EH (cell line): ENCODE measurements at regions not wholly inside any gene's neighbourhood (a gene's known extent, or its start where the extent isn't known, plus 50 kb on each side); places are given as distances from the start of the nearest gene placed in this dataset.

Source experiments
- DNase-seq: peaks from one replicate; pipeline ENCODE4 v3.0.0-alpha.2; 2015; ENCODE audit warnings: low read depth

DNA sequence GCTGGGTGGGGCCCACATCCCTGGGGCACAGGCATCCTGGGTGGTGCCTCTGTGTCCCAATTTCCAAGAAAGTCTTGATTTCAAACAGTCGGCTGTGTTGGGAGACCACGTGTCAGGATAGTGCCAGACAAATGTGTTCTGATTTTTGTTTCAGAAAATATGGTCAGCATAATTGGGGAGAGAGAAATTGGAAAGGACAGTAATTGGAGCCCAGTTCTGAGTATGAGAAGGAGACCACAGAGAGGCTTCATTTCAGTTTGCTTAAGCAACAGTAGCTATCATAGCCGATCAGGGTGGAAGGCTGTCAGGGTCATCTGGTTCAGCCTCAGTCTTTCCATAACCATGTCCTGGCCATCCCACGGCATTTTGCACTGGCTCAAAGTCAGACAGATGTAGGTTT, 220.7 kb downstream of the CDC5L start:
- DNase-seq, result no peak

DNA sequence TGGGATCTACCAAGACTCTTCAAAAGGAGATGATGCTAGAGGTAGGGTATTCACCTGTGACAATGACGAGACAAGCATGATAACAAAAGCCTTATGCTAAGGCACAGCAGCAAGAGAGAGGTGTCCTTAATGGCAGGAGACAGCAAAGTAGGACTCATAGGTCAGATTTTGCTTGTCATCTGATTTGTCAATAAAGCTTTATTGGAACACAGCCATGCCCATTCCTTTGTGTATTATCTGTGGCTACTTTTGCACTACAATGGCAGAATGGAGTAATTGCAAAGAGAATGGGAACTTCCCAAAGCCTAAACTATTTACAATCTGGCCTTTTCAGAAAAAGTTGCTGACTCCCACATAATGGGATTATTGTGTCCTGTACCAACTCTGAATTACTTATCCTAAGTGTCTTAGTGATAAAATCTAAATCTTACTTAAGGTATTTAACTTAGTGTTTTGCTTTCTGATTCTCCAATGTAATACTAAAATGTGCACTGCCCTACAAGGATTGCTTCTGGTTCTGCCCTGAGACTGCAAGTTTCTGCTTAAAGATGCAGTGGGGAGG, 221.6 kb downstream of the CDC5L start:
- no peak for DNase-seq

DNA sequence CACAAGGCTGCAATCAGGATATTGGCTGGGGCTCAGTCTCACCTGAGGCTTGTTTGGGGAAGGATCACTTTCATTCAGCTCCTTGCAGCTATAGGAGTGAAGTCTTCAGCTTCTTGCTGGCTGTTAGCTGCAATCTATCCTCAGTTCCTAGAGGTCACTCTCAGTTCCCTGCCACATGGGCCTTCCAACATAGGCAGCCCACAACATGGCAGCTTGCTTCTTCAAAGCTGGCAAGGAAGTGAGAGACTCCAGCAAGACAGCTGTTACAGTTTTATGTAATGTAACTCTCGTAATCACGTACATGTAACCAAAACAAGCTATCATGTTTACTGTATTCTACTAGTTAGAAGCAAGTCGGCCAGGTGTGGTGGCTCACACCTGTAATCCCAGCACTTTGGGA, 226.9 kb downstream of the CDC5L start:
- no peak for DNase-seq

DNA sequence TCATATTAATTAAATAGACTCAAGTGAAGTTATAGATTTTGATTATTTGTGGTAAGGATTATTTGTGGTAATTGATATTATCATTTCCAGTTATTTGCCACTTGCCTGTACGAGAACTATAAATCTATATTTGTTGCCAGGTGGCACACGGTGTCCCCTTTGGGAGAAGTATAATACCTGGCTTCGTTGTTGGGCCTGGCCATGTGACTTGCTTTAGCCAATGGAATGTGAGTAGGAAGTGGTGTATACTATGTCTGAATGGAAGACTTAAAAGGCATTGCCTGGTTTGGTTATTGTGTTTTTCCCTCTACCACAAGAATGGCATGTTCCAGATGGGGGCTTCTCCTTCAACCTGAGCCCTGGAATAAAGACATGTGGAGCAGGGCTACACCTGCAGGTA, 228.1 kb downstream of the CDC5L start:
- DNase-seq, result no peak

DNA sequence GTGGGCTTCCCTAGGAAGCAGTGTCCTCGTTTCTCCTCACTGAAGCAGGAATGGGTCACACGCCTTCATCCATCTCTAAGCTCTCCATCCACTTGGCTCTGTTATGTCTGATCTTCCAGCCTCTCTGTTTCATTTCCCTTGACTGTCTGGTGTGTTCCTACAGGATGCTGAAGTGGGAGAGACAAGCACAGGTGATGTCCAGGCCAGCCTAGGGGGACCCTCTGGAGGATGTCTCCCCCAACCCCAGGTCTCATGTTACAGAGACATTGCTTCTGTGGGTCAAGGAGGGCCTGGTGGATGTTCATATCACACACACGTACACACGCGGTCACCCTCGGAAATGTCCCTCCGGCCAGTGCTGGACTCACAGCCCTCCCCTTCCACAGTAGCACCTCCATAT, 229.9 kb downstream of the CDC5L start:
- no peak for DNase-seq

DNA sequence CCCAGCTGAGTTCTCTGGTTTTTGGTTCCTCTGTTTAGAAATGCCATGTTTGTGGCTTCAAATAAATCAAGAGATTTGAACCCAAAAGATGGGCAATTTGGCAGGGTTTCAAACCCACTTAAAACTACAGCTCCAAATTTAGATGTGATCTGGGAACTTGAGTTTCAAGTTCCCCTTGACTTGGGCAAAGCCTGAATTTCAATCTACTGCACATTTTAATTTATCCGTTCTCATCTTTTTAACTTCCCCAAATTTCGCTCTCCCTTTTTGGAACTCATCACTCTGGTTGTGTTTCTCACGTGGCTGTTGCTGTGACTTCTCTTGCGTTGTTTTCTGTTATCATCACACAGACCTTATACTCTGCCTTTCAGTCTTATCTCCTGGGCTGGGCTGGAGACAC, 230.9 kb downstream of the CDC5L start:
- no peak for DNase-seq

DNA sequence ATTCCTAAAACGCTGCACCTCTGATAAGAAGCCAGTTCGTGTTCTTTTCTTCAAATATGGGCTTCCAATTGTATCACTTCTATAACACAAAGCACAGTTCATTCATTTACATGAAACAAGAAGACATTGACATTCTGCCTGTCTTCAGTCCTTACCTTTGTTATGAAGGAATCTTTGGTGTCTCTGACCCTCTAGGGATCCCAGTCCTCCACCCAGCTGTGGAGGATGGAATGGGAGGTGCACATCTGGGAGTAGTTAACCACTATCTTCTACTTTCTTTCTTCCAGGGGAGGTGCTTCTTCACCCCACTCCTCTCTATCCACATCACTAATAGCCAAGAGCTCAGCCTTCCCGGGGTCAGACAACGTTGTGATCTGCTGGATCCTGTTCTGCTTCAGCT, 233.4 kb downstream of the CDC5L start:
- DNase-seq, result no peak

DNA sequence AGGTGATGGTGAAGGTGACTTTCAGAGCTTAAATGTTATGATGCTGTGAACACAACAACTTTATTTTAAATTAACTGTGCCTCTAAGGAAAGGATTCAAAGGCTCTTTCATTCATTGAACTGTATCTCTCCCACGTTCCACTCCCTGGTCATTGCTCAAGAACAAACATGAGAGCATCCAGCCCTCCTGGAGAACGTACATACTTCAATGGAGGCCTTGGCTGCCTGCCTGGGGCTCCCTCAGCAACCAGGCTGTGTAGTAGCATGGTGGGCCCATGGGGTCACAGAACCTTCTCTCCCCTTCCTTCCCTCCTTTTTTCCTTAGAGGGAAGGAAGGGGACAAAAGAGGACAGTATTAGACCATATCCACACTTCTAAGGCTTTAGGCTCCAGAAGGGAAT, 234.3 kb downstream of the CDC5L start:
- peak; percentile 17 for DNase-seq

DNA sequence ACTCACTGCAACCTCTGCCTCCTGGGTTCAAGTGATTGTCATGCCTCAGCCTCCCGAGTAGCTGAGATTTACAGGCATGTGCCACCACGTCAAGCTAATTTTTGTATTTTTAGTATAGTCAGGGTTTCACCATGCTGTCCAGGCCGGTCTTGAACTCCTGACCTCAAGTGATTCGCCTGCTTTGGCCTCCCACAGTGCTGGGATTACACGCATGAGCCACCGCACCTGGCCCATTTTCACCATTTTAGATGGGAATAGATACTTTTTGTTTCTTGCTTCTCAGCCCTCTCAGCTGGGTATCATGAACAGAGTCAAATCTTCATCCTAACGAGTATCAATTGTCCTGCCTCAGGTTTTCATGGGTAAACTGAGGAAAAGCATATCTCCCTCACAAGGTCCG, 235.0 kb downstream of the CDC5L start:
- no peak for DNase-seq

DNA sequence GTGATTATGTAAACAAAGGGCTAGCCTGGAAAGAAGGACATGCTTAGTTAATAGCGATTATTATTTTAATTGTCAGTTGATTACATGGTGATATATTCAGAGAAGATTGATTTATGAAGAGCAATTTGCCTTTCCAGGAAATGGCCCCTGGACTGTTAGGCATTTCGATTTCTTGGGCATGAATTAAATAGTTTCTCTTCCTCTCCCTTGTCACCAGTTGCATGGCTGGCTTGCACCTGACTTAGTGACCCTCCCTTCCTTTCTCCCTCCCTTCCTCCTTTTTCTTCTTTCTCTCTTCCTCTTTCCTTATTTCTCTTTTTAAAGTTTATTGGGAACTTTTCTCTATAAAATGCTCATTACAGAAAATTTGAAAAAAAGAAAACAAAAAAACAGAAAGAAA, 235.4 kb downstream of the CDC5L start:
- DNase-seq, result no peak

DNA sequence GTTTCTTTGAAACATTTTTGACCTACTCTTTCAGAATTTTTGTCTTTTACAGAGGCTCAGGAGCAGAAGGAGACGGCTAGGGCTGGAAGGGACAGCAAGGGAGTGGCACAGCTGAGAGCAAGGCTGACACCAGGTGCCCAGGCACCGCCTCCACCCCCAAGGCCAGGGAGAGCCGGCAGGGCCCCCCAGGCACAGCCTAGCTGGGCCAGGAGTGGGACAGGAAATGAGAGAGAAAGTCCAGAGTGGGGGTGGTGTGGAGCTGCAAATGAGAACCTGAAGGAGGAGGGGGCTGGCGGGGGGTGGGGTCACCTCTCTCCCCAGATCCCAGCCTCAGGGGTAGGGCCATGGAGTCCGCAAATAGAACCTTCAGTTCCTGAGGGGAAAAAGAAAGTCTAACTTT, 236.7 kb downstream of the CDC5L start:
- no peak for DNase-seq

DNA sequence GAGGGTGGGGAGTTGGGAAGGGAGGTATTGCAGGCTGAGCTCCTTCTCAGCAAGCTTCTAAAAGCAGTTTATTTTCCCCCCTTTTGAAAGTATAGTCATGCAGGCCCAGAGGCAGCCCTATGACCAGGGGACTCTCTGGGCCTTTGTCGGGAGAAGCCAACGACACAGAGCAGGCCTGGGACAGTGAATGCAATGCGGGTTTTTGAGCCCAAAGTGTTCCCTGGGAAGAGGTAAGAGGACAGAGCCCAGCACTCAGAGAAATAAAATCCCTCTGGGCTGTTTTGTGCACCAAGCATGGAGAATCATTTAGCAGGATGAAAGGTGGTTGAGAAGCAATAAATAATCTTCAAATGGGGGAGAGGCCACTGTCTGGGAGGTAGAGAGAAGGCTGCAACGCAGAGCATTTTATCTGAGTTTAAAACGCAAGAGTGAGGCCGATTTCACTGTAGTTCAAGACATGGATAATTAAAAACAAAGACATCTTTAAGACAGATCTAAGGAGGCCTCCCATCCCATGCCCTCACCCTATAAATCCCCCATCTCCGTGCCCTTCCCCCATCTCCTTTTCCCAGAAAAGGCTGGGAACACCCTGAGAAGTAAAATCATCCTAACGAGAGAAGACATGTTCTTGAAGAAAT, 237.5 kb downstream of the CDC5L start:
- no peak for DNase-seq

DNA sequence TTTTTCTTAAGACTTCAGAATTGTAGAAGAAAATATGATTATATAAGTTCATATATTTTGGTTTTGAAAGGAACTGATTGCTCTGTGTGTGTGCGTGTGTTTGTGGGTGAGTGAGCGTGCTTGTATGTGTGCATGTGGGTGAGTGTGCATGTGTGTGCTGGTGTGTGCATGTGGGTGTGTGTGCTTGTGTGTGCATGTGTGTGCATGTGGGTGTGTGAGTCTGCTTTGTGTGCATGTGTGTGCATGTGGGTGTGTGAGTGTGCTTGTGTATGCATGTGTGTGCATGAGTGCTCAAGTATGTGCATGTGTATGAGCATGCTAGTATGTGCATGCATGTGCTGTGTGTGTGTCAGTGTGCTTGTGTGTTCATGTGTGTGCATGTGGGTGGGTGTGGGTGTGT, 238.5 kb downstream of the CDC5L start:
- DNase-seq, result no peak

DNA sequence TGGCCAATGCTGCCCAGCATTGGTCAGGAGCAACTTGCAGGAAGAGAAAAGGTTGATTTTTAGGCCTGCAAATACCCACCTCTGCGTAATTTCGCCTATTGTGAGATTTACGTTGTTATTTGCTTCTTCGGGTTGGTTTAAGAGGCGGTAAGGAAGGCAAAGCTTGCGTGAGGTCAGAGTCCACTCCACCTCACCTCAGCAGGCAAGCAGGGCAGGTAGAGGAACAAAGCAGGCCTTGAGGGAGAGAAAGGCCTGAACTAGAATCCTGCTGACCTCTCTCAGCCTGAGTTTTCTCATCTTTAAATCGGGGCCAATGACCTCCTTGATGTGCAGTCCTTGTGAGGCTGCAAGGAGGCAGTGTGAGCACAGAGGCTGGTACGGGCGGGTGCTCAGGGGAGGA, 239.1 kb downstream of the CDC5L start:
- DNase-seq, result no peak

DNA sequence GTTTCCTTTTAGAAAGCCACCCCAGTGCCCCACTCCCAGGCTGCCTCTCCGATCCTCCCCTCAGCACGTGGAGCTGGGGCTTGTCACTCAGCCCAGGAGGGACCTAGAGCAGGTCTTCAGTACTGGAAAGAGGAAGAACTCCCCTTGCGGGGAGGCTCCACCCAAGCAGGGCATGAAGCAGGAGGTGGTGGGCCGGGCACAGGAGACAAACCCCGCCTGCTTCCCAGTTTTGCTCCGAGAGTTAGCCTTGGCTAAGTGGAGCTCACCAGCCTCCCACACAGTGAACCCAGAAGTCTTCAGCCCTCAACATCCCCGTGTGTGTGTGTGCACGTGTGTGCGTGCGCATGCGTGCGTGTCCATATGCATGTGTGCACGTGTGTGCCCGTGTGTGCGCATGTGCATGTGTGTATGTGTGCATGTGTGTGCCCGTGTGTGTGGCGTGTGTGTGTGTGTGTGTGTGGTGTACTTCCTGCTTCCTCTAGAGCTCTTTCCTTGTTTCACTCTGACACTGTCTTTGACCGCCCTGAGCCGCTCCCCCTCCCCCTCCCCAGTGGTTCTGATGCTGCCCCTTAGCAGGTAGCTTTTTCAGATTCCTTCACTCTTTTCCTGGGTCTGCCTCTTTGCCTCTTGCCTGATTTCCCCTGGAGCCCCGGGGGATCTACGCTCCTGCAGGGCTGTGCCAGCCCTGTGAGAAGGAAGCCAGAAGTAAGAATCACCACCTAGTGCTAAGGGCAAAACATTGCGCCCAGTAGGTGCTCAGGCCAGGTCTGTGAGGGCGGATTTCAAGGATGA, 239.8 kb downstream of the CDC5L start:
- DNase-seq, result no peak

DNA sequence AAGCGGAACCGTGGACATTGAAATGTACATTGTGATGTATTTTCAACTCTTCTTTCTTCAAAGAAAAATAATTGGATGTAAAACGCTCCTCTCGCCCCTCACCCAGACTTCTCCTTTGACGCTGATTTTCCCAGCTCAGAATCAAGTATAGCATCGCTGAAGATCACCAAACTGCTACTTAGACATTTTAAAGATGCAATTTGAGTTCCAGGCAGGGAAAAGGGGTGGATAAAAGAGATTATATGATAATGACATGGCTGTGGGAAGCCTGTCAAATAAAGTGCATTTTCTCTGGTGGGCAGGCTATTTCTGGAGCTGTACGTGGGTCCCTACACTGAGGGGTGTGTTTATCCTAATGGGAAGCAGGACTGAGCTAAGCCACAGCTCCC, 240.4 kb downstream of the CDC5L start:
- DNase-seq, result no peak

DNA sequence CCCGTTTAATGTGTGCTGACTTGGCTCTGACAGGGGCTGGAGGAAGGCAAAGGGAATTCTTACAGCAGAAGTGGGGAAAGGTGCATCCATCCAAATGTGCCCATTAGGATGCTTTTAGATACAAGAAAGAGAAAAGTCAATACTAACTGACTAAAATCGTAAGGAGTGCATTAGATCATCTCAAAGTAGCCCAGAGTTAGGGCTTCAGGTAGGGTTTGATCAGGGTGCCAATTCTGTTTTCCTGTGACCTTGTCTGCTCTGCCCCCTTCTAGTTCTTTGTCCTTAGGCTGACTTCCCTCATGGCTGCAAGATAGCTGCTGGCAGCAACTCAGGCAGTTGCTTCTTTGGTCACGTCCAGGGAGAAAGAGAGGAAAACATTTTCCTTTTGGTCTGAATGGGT, 240.8 kb downstream of the CDC5L start:
- DNase-seq, result no peak

DNA sequence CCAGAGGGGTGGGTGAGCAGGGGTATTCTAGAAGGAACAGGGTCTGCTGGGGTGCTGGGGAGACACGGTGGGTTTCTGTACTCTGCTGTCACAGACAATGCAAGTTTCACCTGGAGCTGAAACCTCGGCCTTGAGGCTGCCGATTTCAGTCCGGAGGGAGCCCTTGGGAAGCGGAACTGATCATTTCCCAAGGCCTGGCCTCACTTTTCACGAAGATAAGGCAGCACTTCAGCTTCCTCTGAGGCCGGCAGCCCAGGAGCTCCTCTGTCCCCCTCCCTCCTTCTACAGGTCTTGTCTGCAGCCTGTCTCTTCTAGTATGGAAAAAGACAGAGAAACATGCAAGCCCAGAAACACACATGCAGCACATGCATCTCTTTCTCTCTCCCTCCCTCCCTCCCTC, 242.1 kb downstream of the CDC5L start:
- DNase-seq, result no peak

DNA sequence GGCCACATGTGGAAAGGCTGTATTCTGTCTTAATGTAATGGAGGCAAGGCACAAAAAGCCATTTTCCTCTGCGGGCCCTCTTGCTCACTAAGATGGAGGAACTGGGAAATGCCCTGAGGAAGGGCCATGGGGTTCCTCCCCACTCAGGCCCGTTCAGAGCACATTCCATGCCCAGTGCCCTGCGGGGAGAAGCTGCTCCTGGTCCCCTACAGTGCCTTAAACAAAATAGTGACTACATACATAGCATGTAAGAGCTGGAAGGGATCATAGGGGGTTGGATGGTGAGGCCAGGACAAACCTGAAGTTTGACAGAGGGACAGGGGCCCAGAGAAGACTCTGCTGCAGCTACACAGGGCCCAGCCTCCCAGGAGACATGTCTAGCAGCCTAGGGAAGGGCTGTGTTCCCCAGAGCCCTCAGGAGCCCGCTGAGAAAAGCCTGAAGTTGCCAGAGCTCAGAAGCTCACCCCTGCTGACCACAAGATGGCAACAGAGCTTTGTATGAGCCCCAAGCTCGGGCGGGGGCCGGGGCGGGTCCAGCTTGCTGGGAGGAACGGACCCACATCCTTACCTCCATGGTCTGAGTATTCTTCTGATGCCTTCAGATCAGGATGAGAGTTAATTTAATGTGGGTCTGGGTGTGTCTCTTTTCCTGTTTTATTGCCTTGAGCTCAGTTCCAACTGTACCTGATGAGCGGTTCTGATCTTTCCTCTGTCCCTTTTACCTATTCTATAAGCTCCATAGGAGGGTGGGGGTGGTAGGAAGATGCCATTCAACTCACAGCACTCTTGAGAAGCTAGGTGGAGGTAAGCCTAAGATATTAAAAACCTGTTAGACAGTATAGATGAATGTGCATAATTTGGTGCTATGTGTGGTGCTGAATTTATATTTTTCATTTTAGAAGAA, 242.9 kb downstream of the CDC5L start:
- peak; percentile 74 for DNase-seq

DNA sequence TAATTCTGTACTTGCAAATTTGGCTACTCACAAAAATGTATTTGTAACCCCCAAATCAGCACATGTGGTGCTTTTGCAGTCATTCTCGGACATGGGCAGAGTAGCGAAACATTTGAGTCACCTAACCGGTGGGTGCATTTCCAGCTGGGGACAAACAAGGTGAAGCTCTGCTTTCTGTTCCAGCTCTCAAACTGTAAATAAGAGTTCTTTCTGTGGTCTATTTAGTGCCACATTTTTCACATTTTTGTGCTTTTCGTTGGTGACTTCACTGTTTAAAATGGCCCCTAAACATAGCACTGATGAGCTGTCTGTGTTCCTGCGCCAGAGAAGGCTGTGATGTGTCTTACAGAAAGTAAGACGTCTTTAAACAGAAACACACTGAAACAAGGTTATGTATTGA, 244.5 kb downstream of the CDC5L start:
- DNase-seq, result peak; percentile 65

DNA sequence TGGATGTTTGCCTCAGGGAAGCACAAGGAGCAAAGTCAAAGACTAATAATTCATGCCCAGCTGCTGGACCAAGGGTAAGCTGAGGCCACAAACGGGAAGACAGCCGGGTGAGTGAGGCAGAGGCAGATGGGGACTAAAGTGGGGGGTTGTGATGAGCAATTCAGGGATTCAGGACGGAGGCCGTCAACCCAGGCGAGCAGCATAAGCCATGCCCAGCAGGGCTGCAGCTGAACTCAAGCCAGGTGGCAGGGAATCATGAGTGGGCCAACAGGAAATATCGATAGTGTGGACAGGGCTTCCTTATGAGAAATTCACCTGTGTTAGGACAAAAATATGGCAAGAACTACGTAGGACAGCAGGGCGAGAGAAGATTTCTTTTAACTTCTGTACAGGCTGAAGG, 246.8 kb downstream of the CDC5L start:
- no peak for DNase-seq

DNA sequence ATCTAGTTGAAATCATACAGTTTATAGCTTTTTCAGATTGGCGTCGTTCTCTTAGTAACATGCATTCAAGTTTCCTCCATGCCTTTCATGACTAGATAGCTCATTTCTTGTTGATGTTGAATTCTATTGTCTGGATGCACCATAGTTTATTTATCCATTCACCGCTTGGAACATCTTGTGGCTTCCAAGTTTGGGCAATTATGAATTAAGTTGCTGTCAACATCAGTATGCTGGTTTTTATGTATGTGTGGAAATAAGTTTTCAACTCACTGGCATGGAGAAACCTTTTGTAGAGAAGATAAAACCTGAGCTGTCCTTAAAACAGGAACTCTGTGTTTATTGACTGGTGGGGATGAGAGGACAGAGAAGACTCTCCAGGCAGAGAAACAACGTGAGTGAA, 248.0 kb downstream of the CDC5L start:
- no peak for DNase-seq
